Right lobe of liver (tissue), 6 donors: ENCODE measurements at regions not wholly inside any gene's neighbourhood (a gene's known extent, or its start where the extent isn't known, plus 50 kb on each side); places are given as distances from the start of the nearest gene placed in this dataset.

Source experiments
- ATAC-seq, 4 donors: fragments of 200-7000 bp; cut with Tn5 transposase; one replicate each; pipeline ENCODE4 v1.9.1; 2020; ENCODE audit warnings: mild to moderate bottlenecking in 4 of 4, moderate library complexity in 4 of 4
- DNase-seq, 3 donors: peaks; one replicate each; pipeline ENCODE4 v3.0.0-alpha.2; 2020
- H3K27ac ChIP-seq, 3 donors: fragments of 200-600 bp; one replicate each; pipeline ENCODE4 v1.8.0; 2022
- H3K27me3 ChIP-seq, 2 donors: fragments of 200-600 bp; one replicate each; pipeline ENCODE4 v1.8.0; 2022
- H3K36me3 ChIP-seq, 4 donors: fragments of 200-600 bp; sonication (generic) in 1 of 4; one replicate each; pipeline versions ENCODE4 v1.5.1 to v1.8.0; 2017 to 2022; ENCODE audit warnings: control low read depth in 1 of 4
- H3K4me1 ChIP-seq, 4 donors: fragments of 200-600 bp; sonication (generic) in 1 of 4; one replicate each; pipeline versions ENCODE4 v1.5.1 to v1.8.0; 2017 to 2022; ENCODE audit warnings: control low read depth in 1 of 4
- H3K4me3 ChIP-seq, 3 donors: fragments of 200-600 bp; one replicate each; pipeline ENCODE4 v1.8.0; 2022
- H3K9me3 ChIP-seq, 4 donors: fragments of 200-600 bp; sonication (generic) in 1 of 4; one replicate each; pipeline versions ENCODE4 v1.5.1 to v1.8.0; 2017 to 2022; ENCODE audit warnings: control low read depth in 1 of 4
- CTCF ChIP-seq, 4 donors: fragments of 200-600 bp in 3 of 4; fragments of 450-650 bp in 1 of 4; IDR thresholded peaks; one replicate each; pipeline versions ENCODE4 v1.5.1 to v1.8.0; 2016 to 2022; ENCODE audit warnings: antibody characterized with exemption in 4 of 4, mild to moderate bottlenecking in 2 of 4
- POLR2A ChIP-seq: fragments of 450-650 bp; IDR thresholded peaks from one replicate; pipeline ENCODE4 v1.6.1; 2017; ENCODE audit warnings: antibody characterized with exemption, mild to moderate bottlenecking
- WGBS: methylation state at CpG from one replicate; pipeline ENCODE4 v1.1.6; 2018; ENCODE audit warnings: low coverage, low lambda C conversion rate; ENCODE audit not compliant: insufficient coverage; ENCODE audit errors: missing lambda C conversion rate; 5-methylcytosine and 5-hydroxymethylcytosine counted together
- intact Hi-C, 2 donors: fragments of 100-400 bp; cut with DNase I; formaldehyde crosslinking; loops; one replicate each; pipeline versions ENCODE4 v1.11.2 to v1.14.1; 2022
- donor health status: DM: no; HTN: yes; CAD: no.
- donor health status: DM: no; HTN: no; CAD: no.
- donor health status: DM: no; HTN: no; CAD: no.
- donor health status: DM: no; HTN: yes; CAD: no.
- donor health status: DM: no; HTN: yes; CAD: no.

GRCh38 chr4:36553029-36553428 is 271.6 kb downstream of the DTHD1 start:
- WGBS, result 67% methylated on average over 1 of the region's 1 CpG
- no peak for TF ChIP-seq CTCF (IDR thresholded peaks at IDR 0.05)
- TF ChIP-seq POLR2A, result no peak

GRCh38 chr4:36553453-36553852 is 272.0 kb downstream of the DTHD1 start:
- TF ChIP-seq POLR2A (no peak), CTCF (IDR thresholded peaks at IDR 0.05) (no peak)
- H3K36me3 ChIP-seq, result no peaks in the 10 kb centered on the region
- H3K9me3 ChIP-seq, result no peaks in the 10 kb centered on the region
- no peaks in the 10 kb centered on the region for H3K4me1 ChIP-seq
- intact Hi-C loops, result no loop called here
- H3K4me3 ChIP-seq, result no peak overlapping the region
- ATAC-seq (no peak), DNase-seq (no peak)
- H3K27ac ChIP-seq, result no peak overlapping the region
- H3K27me3 ChIP-seq, result no peaks in the 10 kb centered on the region
- 47% methylated on average over 3 of the region's 3 CpGs for WGBS

More at GRCh38 chr4:36553029-36553428, 271.6 kb downstream of the DTHD1 start:
- Histone ChIP-seq H3K4me1 (no peaks in the 10 kb centered on the region), H3K9me3 (no peaks in the 10 kb centered on the region), H3K36me3 (no peaks in the 10 kb centered on the region), H3K27ac (no peak overlapping the region), H3K27me3 (no peaks in the 10 kb centered on the region), H3K4me3 (no peak overlapping the region)
- DNase-seq (no peak), ATAC-seq (no peak)
- intact Hi-C loops, result no loop called here

GRCh38 chr4:36556984-36557383 is 275.6 kb downstream of the DTHD1 start:
- Histone ChIP-seq H3K36me3 (no peaks in the 10 kb centered on the region), H3K9me3 (no peaks in the 10 kb centered on the region), H3K4me3 (no peak overlapping the region), H3K27ac (no peak overlapping the region), H3K27me3 (no peaks in the 10 kb centered on the region), H3K4me1 (no peaks in the 10 kb centered on the region)
- DNase-seq, result no peak
- no peak for ATAC-seq
- TF ChIP-seq POLR2A (no peak), CTCF (IDR thresholded peaks at IDR 0.05) (no peak)
- intact Hi-C loops, result no loop called here

- Histone ChIP-seq H3K4me1 (no peaks in the 10 kb centered on the region), H3K27me3 (no peaks in the 10 kb centered on the region), H3K36me3 (no peaks in the 10 kb centered on the region), H3K4me3 (no peak overlapping the region), H3K9me3 (no peaks in the 10 kb centered on the region), H3K27ac (no peak overlapping the region)
- intact Hi-C loops, result no loop called here
- no peak for TF ChIP-seq POLR2A
- no peak for TF ChIP-seq CTCF (IDR thresholded peaks at IDR 0.05)
- WGBS, result no CpG with 5 or more reads among the region's 3 CpGs
- DNase-seq, result no peak
- ATAC-seq, result no peak
Measured at GRCh38 chr4:36568575-36568974, 287.2 kb downstream of the DTHD1 start.

GRCh38 chr4:36573441-36573840 is 292.0 kb downstream of the DTHD1 start:
- DNase-seq, result no peak
- WGBS, result 63% methylated on average over 4 of the region's 4 CpGs

More at GRCh38 chr4:36573441-36573840, 292.0 kb downstream of the DTHD1 start:
- no peak for ATAC-seq
- Histone ChIP-seq H3K27me3 (no peaks in the 10 kb centered on the region), H3K4me3 (no peak overlapping the region), H3K27ac (no peak overlapping the region), H3K4me1 (no peaks in the 10 kb centered on the region), H3K36me3 (no peaks in the 10 kb centered on the region), H3K9me3 (no peaks in the 10 kb centered on the region)
- intact Hi-C loops, result no loop called here
- TF ChIP-seq CTCF (IDR thresholded peaks at IDR 0.05), result no peak
- no peak for TF ChIP-seq POLR2A
